ENCODE measurements at regions not wholly inside any gene's neighbourhood (a gene's known extent, or its start where the extent isn't known, plus 50 kb on each side); places are given as distances from the start of the nearest gene placed in this dataset.

- TF ChIP-seq GLIS3 (CRISPR knock-in tag; IDR thresholded peaks at IDR 0.05) (no peak), CSRNP3 (CRISPR knock-in tag; IDR thresholded peaks at IDR 0.05) (no peak), ESRRG (CRISPR knock-in tag; IDR thresholded peaks at IDR 0.05) (no peak), ISL1 (CRISPR knock-in tag; IDR thresholded peaks at IDR 0.05) (no peak), PATZ1 (CRISPR knock-in tag; IDR thresholded peaks at IDR 0.05; ENCODE audit: borderline replicate concordance) (no peak), SNAI2 (CRISPR knock-in tag; IDR thresholded peaks at IDR 0.05) (no peak), CSDC2 (CRISPR knock-in tag; IDR thresholded peaks at IDR 0.05) (no peak), BACH2 (CRISPR knock-in tag; IDR thresholded peaks at IDR 0.05; ENCODE audit: borderline replicate concordance) (no peak), ZNF565 (CRISPR knock-in tag; conservative IDR thresholded peaks at IDR 0.05; ENCODE audit: low read depth) (no peak), TOX (CRISPR knock-in tag; IDR thresholded peaks at IDR 0.05; ENCODE audit: borderline replicate concordance) (no peak), ZFP3 (CRISPR knock-in tag; IDR thresholded peaks at IDR 0.05) (no peak), TCF4 (CRISPR knock-in tag; IDR thresholded peaks at IDR 0.05; ENCODE audit: borderline replicate concordance) (no peak), RARB (CRISPR knock-in tag; IDR thresholded peaks at IDR 0.05) (no peak), ZNF70 (CRISPR knock-in tag; IDR thresholded peaks at IDR 0.05) (no peak)
Observed at GRCh38 chr7:116347151-116347832, 137.0 kb downstream of the TES start.

All from SK-N-SH treated with all-trans-retinoic acid at 6 μM for 48 hours (cell line).